ENCODE measurements at regions not wholly inside any gene's neighbourhood (a gene's known extent, or its start where the extent isn't known, plus 50 kb on each side); places are given as distances from the start of the nearest gene placed in this dataset.

- TF ChIP-seq CTCF (conservative IDR thresholded peaks at IDR 0.05; ENCODE audit: low read depth, low read length), result no peak
- TF ChIP-seq CEBPB (IDR thresholded peaks at IDR 0.05; ENCODE audit: low read depth, low read length), result no peak
- TF ChIP-seq RAD21 (IDR thresholded peaks at IDR 0.05; ENCODE audit: low read length), result no peak
- no peak for TF ChIP-seq RFX5 (IDR thresholded peaks at IDR 0.05; ENCODE audit: low read depth, low read length)
Measured at GRCh38 chr15:61571026-61571425, 341.9 kb upstream of the RORA start.
